ENCODE measurements at regions not wholly inside any gene's neighbourhood (a gene's known extent, or its start where the extent isn't known, plus 50 kb on each side); places are given as distances from the start of the nearest gene placed in this dataset.
A peak's percentile ranks its signal among the peaks of the same experiment; 100 is the strongest.

DNA sequence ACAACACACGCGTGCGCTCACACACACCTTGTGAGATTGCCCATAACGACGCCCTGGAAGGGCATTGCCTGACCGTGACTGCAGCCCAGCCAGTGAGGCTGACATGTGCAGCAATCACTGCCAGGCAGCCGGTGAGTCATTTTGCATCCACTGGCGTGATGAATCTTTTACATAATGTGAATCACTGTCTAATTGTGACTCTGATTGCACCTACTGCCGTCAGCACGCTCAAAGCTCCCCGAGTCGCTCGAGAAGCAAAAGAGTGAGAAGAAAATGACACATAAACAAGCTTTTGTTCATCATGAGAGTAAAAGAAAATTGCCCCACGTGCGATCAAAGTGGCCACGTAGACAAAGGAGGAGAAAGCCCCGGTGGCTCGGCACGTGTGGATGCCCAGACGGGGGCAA is 117.4 kb upstream of the PFKP start:
- DNase-seq (ENCODE audit: low read depth), result peak; percentile 41

DNA sequence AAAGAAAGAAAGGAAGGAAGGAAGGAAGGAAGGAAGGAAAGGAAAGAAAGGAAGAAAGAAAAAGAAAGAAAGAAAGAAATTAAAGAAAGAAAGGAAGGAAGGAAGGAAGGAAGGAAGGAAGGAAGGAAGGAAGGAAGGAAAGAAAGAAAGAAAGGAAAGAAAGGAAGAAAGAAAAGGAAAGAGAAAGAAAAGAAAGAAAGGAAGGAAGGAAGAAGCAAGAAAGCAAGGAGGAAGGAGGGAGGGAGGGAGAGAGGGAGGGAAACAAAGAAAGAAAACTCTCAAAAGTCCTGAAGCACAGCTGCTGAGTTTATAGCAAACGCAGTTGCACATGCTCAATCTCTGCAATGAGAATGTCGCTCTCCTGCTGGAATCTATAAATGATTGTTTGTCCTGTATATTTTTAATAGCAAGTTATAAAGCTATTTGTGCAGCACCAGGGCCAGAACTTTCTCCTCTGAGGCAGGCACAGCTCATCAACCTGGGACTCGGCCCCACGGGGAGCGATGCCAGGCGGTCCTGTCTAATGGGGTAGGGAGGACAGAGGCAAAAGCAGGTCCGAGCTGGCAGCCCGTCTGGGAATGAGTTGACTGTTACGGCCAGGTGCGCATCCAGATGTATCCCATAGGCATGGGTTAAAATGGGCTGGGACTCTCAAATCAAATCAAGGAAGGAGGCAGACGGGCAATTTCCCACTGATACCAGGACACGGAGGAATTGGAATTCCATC is 118.0 kb upstream of the PFKP start:
- DNase-seq (ENCODE audit: low read depth), result no peak

DNA sequence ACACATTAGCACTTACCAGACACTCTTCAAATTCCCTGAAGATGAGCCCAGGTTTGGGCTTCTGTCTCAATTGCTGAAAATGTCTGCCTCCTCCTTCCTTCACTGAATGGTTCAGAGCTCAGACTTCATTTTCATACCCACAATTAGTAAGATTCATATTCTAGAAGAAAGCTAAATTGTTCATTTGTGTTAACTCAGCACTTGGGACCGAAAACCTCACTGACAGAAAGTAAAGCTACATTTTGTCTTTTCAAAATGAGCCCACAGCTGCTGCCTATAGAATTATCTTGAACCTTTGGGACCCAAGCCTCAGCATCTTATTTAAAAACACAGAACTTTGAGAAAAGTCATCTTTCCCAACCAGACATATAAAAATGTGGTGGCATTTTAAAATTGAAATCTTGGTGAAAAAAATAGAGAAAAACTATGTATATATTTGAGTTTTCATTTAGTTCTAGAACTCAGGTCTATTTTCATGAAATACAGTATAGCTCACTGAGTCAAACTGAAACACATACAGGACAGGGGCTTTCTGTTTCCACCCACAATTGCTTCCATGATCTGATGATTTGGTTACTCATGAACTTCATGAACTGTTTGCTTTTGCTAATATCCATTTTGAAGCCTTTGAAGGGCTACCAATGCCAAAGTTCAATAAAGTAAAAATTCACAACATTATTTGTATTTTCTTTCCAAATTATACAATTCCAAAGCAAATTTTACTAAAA is 119.1 kb upstream of the PFKP start:
- DNase-seq (ENCODE audit: low read depth), result no peak

DNA sequence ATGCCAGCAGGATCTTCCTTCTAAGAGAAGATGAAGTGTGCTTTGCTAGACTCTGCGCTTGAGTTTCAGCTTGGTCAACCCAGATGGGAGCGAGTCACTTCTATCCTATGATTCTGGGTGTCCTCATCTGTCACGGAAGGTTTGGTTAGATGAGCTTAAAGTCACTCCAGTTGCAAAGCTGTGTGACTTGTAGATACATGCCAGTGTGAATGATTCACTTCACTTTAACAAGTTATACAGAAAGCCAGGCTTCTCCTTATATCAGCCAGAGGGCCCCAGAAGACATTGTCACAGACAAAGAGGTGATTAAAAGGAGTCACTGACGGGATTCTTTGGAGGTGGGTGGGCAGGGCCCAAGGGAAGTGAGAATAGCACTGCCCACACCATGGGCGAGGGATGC is 122.6 kb upstream of the PFKP start:
- DNase-seq (ENCODE audit: low read depth), result no peak

DNA sequence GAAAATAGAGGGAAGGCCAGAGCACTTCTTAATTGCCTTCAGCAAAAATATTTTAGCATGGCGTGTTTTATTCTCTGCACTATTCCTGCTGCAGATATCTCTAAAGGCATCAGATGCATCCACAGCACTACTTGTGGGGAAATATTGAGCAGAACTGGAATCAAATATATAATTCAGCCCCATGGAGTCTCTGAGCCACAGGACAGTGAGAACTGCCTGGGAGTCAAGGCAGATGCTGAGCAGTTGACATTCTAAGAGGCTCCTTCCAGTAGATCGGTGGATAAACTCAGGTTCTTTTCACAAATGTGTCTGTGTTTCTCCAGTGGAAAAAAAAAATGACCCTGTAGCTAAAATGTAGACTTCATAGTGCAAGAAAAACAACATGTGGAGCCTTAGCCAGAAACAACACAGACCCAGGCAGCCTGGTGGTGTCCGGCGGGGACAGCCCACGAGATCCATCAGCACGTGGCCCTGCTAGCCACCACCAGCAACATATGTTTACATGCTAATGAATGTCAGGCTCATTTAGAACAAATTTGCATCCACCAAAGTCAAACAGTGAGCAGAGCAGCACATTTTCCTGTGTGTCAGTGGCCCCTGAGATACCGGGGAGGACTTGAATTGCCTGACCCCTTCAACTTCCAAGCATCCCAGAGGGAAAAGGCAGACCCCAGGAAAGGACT is 123.3 kb upstream of the PFKP start:
- no peak for DNase-seq (ENCODE audit: low read depth)

DNA sequence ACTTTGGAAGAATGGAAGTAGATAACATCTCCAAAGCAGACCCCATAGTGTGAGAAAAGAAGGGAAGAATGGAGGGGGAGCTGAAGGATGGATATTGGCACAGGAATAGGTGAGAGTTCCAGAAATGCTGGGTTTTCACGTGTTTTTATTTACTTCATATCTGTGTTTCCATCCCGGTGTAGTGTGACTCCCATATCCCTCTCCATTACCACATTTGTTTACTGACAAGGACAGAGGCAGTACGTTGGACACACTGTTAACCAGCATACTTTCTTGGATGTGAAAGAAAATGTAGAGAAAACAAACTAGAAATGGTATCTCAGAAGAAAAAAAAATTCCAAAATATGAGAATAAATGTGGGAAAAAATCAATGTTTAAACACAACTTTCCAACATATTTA is 124.4 kb upstream of the PFKP start:
- no peak for DNase-seq (ENCODE audit: low read depth)

DNA sequence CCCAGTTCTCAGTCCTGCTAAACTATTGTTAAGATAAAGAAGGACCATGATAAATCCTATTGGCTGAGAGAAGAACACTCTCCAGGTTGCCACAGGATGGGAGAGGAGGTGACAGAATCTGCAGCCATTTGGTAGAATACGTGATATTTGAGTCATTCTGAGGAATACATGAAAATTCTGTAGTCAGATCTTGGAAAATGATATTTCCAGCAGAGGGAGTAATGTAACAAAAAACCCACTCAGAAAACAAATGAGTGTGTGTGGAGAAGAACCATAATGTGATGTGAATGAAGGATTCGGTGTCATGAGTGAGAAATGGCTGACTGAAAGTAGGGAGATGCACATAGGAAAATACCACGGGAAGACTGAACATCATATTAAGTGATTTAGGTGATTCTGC is 128.5 kb upstream of the PFKP start:
- no peak for DNase-seq (ENCODE audit: low read depth)

DNA sequence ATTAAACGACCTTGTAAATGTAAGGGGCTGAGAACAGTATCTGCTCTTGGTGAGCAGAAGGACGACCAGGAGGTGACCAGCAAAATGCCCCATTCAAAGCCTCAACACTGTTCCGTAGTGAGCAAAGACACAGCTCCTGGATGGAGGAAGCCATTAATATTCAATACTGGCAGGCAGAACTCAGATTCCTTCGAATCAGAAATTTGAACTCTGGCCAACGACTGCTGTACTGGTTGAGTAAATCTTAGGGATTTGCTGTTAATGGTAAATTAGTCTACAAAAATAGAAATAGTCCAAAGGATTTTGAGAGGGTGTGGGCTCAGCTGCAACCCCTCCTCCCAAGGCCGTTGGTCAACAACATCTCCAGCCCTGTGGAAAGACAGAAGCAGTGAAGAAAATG is 130.5 kb upstream of the PFKP start:
- no peak for DNase-seq (ENCODE audit: low read depth)

DNA sequence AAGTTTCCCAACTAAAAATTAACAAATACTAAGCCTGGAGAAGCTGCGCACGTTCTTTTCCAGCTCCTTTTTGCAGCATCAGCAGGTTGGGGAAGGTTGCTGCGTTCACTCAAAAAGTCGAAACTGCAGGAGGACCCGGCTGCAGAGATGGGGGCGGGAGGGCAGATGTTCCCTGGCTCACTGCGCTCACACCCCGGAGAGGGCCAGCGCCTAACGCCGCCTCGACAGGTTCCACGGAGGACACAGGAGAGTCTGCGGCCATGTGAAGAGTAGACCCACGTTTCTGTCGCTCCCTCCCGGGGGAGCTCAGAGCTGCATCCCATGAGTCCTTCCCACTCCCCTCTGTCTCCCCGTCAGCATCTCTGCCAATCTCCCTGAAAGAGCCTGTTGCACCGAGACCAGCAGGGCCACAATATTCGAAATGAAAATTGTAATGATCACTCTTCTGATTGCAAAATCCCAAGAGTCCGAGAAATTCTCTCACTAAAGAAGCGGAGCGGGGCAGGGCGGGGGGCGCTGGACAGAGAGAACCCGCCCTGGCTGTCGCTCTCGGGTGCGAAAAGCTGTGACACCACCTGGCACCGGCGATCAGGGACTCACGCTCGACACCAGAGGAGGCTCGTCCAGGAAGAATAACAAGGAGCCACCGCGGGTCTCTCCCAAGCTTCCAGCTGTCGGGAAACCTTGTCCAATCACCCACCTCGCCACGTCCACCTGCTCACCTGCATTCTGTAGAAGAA is 131.5 kb upstream of the PFKP start:
- no peak for DNase-seq (ENCODE audit: low read depth)

DNA sequence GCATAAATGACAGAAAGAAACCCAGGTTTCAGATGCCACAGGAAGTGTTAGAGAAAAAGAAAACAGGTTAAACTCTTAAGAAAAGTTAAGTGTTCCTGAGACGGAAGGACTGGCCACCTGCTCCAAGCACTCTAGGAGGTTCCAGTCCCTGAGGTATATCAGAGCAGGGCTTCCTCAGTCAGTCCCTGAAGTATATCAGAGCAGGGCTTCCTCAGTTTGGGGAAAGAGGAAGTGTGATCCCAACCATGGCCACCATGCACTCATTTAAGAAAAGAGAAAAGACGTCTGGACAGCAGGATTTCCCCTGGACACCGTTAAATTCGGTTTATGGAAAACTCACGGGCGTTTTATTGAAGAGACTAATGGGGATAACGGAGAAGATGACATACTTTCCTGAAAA is 133.4 kb upstream of the PFKP start:
- no peak for DNase-seq (ENCODE audit: low read depth)

DNA sequence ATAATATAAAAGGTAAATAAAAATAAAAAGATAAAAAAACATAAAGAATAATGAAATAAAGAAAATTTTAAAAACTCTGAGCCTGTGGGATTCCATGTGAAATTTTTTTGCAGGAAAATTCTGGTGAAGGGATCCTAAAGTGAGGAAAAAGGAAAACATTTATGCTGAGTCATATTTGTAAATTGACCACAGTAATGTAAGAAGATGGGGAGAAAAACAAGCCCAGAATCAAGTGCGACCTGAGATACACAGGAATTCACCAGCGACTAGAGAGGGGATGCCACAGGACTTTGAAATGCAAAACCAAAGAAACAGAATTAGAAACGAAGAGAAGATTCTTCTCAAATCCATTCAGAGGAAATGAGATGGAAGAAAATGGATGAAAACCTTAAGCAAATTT is 133.8 kb upstream of the PFKP start:
- no peak for DNase-seq (ENCODE audit: low read depth)

DNA sequence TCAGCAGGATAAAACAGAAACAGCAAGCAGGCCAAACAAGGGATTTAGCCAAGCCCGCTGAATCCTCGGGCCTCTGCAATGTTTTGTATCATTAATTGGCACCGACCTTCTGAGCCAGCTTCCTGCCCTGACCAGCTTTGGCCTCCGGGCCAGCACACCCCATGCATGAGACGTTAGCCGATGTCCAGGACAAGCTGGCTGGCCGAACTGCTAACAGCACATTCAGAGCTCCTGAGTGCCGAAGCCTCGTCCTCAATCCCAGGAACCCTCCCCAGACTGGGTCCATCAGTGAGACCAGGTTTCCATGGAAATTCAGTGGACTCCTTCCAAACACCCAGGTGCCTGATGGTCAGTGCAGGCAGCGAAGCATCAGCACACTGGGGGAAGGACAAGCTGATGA is 134.3 kb upstream of the PFKP start:
- no peak for DNase-seq (ENCODE audit: low read depth)

DNA sequence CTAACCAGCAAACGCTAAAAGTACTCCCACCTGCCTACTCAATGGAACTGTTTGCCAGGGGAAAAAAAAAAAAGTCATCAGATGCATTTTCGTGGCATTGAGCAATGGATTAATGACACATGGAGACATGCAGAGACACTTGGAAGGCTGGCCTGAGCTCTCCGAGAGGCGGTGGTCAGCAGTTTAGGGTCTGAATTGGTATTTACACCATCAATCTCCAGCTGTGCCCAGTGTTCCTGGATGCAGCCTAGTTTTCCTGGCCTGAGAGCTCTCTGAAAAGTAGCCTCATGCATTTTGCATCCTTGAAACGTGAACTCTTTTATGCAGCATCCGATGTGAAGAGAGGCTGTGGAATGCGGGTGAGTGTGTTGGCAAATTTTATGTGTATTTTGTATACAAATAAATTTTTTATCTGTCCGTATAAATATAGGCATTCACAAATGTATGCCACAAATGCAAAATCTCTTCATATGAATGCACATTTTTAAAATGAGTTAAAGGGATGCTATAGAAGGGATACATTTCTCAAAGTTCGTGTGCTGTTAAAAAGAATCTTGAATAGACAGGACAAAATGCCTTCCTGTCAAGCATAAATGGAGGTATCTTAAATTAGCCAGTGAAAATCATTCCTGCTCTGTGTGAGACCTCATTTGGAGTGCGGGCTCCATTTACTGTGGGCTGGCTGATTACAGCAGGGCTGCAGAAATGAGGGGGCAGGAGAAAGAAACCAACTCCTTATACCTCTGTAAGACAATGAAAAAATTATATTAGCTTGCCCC is 137.7 kb upstream of the PFKP start:
- DNase-seq (ENCODE audit: low read depth), result no peak

DNA sequence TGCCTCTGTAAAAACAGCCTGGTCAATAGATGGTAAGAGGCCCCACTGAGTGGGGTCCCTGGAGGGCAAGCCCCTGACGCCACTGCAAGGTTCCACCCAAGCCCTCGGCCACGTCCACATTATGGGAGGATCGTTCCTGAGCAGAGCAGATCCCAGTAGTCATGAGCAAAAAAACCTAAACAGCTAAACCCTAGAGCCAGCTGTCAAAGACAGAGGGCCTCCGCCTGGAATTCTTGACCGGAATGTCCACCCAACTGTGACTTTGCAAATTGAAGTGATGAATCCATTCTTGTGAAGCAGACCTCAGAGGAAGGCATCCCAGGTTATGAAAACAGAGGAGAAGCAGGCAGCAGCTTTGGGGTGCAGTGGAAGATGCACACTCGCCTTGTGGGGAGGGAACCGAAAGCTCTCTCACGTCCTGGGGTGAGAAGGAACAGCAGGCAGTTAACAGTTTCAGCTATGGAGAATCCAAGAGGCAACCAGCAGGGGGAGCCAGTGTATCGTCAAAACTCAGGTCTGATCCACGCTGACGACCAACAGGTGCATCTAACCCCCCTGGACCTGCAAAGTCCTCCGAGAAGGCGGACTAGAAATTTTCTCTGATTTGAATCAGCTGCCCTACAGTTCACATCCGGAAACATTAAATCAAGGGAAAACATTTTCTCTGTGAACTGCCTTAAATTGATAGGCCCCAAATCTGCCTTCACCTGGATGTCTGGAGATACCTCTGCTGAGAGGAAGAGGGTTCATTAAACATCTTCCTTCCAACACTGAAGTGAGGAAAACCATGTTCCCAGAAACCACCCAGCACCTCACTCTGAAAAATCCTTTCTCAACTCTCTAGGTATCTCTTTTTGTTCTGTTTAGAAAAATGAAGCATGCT is 139.1 kb upstream of the PFKP start:
- DNase-seq (ENCODE audit: low read depth), result peak; percentile 56

DNA sequence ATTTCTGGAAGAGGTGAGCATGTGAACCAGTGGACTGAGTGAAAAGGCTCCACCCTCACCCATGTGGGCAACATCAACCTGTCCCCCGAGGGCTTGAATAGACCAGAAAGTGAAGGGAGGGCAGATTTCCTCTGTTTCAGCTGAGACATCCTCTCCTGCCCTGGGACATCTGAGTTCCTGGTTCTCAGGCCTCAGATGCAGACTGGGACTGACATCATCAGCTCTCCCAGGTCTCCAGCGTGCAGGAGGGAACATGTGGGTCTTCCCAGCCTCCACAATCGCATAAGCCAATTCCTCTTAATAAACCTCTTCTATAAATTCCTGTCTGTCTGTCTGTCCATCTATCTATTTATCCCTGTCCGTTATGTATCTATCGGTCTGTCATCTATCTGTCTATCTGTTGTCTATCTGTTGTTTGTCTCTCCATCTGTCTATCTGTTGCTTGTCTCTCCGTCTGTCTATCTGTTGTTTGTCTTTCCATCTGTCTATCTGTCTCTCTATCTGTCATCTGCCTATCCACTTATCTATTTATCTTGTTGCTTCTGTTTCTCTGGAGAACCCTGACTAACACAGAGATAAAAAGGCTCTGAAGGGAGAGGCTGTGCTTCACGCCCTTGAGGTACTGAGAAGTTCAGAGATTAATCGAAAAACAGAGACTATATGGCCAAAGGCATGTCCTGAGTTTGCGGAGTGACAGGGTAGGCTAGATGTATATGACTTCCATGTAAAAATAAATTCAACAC is 140.3 kb upstream of the PFKP start:
- DNase-seq (ENCODE audit: low read depth), result no peak

DNA sequence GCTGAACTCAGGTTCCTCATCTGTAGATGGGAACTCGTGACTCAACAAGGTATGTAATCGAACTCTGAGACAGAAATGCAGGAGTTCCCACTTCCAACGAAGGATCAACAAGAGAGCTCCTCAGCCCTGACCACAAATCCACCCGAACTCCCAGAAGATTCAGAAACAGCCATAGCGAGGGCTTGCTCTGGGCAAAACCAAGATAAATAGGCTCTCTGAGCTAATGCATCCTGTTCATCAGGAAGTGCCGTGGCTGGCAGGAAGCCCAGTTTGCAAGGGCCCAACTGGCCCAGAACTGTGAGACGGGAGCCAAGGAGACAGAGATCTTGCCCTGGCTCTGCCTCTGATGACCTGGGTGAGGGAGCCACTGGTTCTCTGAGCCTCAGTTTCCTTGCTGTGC is 141.7 kb upstream of the PFKP start:
- no peak for DNase-seq (ENCODE audit: low read depth)

DNA sequence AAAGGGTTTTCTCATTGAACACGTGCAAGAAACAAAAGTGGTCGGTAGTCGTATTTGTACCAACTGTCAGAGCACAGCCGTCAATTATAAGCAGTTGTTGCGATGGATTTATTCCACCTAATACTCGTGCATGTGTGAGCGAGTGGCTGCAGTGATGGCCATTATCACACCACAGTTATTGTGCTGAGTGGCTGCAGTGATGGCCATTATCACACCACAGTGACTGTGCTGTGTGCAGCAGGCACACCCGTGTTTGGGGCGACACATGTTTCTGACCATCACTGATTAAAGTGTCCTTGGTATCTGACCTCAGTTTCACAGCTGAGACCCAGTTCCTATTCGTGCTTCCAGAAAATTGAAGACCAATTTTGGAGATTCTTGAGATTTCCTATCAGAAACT is 142.9 kb upstream of the PFKP start:
- no peak for DNase-seq (ENCODE audit: low read depth)

DNA sequence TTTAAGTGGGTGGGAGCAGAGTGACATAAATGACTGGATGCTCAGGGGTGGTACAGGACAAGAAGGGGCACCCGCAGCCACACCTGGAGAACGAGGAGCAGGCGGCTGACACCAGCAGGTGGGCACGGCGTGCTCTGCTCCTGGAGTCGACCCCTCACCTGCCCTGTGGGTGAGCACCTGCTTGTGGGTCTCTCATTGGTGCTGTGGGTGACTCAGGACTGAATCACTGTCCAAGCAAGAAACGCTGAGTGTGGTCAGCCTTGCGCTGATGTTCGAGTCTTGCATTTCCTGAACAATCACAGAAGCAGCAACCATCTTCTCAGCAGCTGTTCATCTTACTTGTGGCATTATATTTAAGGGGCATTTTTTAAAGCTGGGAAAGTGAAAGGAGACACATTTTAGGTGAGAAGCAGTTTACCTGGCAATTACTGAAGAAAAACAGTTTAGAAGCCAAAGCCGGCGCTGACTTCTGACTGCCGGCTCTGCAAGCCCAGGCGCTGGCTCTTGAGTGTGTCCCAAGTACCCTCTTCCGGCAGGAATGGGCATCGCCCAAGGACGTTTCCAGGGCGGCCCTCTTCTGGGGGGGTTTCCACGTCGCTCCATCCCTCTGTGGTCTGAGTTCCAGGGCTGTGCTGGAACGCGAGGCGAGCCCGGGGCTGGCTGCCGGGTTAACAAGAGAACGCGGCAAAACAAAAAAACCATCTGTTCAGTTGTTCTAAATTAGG is 145.2 kb upstream of the PFKP start:
- no peak for DNase-seq (ENCODE audit: low read depth)

DNA sequence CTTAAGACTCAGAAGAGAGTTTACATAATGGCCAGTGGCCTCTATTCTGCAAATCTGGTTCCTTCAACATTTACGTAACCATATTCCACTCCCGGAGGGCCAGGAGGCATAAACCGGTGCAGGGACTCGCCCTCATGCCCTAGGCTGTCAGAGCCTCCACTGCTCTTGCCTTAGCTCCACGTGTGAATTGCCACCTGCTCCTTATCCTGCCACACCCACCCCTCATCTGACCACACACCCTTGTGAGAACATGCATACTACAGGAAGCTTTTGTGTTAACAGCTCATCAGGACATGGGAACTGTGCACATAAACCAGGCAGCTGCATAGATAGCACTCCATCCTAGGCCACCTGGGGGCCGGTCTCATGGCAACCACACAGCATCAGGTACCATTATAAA is 146.7 kb upstream of the PFKP start:
- no peak for DNase-seq (ENCODE audit: low read depth)
